ENCODE measurements at regions not wholly inside any gene's neighbourhood (a gene's known extent, or its start where the extent isn't known, plus 50 kb on each side); places are given as distances from the start of the nearest gene placed in this dataset.

DNA sequence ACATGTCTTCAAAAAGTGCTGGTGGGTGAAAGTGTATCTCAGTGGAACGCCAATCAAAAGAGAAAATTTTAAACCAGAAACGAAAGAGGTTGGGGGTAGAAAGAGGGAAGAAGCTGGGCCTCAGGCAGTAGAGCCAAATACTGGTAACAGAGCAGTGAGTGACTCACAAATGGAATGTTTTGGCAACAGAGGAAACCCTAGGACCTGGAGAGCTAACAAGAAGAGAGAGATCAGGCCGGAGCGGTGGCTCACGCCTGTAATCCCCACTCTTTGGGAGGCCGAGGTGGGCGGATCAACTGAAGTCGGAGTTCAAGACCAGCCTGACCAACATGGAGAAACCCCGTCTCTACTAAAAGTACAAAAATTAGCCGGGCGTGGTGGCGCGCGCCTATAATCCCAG, 450.8 kb upstream of the NAALADL2 start:
- H3K4me3 Mint-ChIP-seq: no peak overlapping the region
- intact Hi-C loops (cut with micrococcal nuclease): no loop called here
- WGBS (ENCODE audit: insufficient coverage): 90% methylated on average over 6 of the region's 14 CpGs
- Histone ChIP-seq H3K27me3 (ENCODE audit: control insufficient read depth in 2 of 2, insufficient read depth in 2 of 2, low read length in 2 of 2) (no peaks in the 10 kb centered on the region), H3K9ac (ENCODE audit: insufficient read depth, low read length, poor library complexity, severe bottlenecking) (no peak overlapping the region), H3K4me2 (replicated peaks; ENCODE audit: extremely low read depth, low read length, poor library complexity, severe bottlenecking) (no peak overlapping the region), H3K9me3 (replicated peaks in 1 of 2; ENCODE audit: control insufficient read depth in 1 of 2, insufficient read depth in 1 of 2, low read length in 2 of 2) (no peaks in the 10 kb centered on the region), H3K4me1 (ENCODE audit: control insufficient read depth in 1 of 2, insufficient read depth in 2 of 2, low read length in 2 of 2) (peaks cover 6 to 7% of the 10 kb centered on the region in 2 donors), H3K36me3 (replicated peaks in 1 of 2; ENCODE audit: control insufficient read depth in 1 of 2, insufficient read depth in 2 of 2, low read length in 2 of 2) (no peaks in the 10 kb centered on the region), H2AFZ (ENCODE audit: insufficient read depth, low read depth, low read length, poor library complexity, severe bottlenecking) (no peak overlapping the region), H3K4me3 (replicated peaks in 1 of 3; ENCODE audit: low read depth in 2 of 3, low read length in 3 of 3) (no peak overlapping the region), H3K79me2 (ENCODE audit: insufficient read depth, low read length) (no peaks in the 10 kb centered on the region), H3K27ac (ENCODE audit: low read depth in 1 of 2, low read length in 2 of 2) (no peak overlapping the region), H4K20me1 (ENCODE audit: insufficient read depth, low read length) (no peaks in the 10 kb centered on the region)
- peaks cover 0 to 3% (median 0%) of the 10 kb centered on the region in 7 donors for H3K9me3 Mint-ChIP-seq
- no peaks in the 10 kb centered on the region for H3K36me3 Mint-ChIP-seq
- peaks cover 9% of the 10 kb centered on the region for H3K4me1 Mint-ChIP-seq
- H3K27ac Mint-ChIP-seq: no peak overlapping the region
- TF ChIP-seq, protein P1, sequence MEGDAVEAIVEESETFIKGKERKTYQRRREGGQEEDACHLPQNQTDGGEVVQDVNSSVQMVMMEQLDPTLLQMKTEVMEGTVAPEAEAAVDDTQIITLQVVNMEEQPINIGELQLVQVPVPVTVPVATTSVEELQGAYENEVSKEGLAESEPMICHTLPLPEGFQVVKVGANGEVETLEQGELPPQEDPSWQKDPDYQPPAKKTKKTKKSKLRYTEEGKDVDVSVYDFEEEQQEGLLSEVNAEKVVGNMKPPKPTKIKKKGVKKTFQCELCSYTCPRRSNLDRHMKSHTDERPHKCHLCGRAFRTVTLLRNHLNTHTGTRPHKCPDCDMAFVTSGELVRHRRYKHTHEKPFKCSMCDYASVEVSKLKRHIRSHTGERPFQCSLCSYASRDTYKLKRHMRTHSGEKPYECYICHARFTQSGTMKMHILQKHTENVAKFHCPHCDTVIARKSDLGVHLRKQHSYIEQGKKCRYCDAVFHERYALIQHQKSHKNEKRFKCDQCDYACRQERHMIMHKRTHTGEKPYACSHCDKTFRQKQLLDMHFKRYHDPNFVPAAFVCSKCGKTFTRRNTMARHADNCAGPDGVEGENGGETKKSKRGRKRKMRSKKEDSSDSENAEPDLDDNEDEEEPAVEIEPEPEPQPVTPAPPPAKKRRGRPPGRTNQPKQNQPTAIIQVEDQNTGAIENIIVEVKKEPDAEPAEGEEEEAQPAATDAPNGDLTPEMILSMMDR (IDR thresholded peaks at IDR 0.05): no peak
- peaks cover 0 to 6% (median 3%) of the 10 kb centered on the region in 3 donors for H3K27me3 Mint-ChIP-seq (ENCODE audit: low read depth in 3 of 3)
- DNase-seq: no peak

DNA sequence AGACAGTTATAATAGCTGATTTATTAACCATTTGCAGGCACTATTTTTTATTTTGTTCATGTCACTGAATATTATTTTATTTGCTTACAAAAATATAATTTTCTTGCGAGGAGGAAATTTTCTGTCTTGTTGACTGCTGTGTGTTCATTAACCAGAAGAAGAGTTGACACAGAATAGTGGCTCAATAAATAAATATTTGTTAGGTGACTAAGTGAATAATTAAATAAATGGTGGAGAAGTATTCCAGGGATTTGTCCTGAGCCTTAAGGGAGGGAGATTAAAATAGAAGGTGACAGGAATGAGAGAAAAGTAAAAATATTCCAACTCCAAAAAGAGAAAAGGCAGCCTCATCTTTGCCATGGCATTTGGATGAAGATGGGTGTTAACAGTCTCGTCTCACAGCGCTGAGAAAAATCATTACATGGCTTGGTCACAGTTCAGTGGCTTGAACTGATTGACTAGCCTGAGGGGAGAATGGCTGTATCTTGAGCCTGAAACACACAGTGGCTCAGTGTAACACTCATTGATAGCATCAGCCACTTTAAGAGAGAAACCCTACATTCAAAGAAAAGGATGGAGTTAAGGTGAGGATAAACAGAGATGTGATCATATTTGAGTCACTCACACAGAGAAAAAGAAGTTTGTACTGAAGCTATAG, 449.9 kb upstream of the NAALADL2 start:
- Mint-ChIP-seq H3K27ac (peak overlapping the region in 1 of 7 donors; percentile 3), H3K4me1 (peaks cover 9% of the 10 kb centered on the region)

More for the DNA sequence above, 449.9 kb upstream of the NAALADL2 start:
- H3K4me1 ChIP-seq (ENCODE audit: control insufficient read depth in 1 of 2, insufficient read depth in 2 of 2, low read length in 2 of 2): peaks cover 6 to 7% of the 10 kb centered on the region in 2 donors
- H2AFZ ChIP-seq (ENCODE audit: insufficient read depth, low read depth, low read length, poor library complexity, severe bottlenecking): no peak overlapping the region
- H3K27me3 ChIP-seq (ENCODE audit: control insufficient read depth in 2 of 2, insufficient read depth in 2 of 2, low read length in 2 of 2): no peaks in the 10 kb centered on the region
- no peak overlapping the region for H3K9ac ChIP-seq (ENCODE audit: insufficient read depth, low read length, poor library complexity, severe bottlenecking)
- TF ChIP-seq, protein P1 (IDR thresholded peaks at IDR 0.05): no peak
- H3K9me3 Mint-ChIP-seq: peaks cover 0 to 1% (median 0%) of the 10 kb centered on the region in 7 donors
- H3K36me3 ChIP-seq (replicated peaks in 1 of 2; ENCODE audit: control insufficient read depth in 1 of 2, insufficient read depth in 2 of 2, low read length in 2 of 2): no peaks in the 10 kb centered on the region
- peaks cover 0 to 6% (median 3%) of the 10 kb centered on the region in 3 donors for H3K27me3 Mint-ChIP-seq (ENCODE audit: low read depth in 3 of 3)
- intact Hi-C loops (cut with micrococcal nuclease): no loop called here
- H3K9me3 ChIP-seq (replicated peaks in 1 of 2; ENCODE audit: control insufficient read depth in 1 of 2, insufficient read depth in 1 of 2, low read length in 2 of 2): no peaks in the 10 kb centered on the region
- no peak overlapping the region for H3K4me2 ChIP-seq (replicated peaks; ENCODE audit: extremely low read depth, low read length, poor library complexity, severe bottlenecking)
- no peaks in the 10 kb centered on the region for H3K79me2 ChIP-seq (ENCODE audit: insufficient read depth, low read length)
- no peak overlapping the region for H3K27ac ChIP-seq (ENCODE audit: low read depth in 1 of 2, low read length in 2 of 2)
- H3K4me3 Mint-ChIP-seq: no peak overlapping the region
- H3K4me3 ChIP-seq (replicated peaks in 1 of 3; ENCODE audit: low read depth in 2 of 3, low read length in 3 of 3): no peak overlapping the region
- H3K36me3 Mint-ChIP-seq: no peaks in the 10 kb centered on the region
- no CpG with 5 or more reads among the region's 3 CpGs for WGBS (ENCODE audit: insufficient coverage)
- no peak for DNase-seq
- no peaks in the 10 kb centered on the region for H4K20me1 ChIP-seq (ENCODE audit: insufficient read depth, low read length)
